Ishikawa (cell line): ENCODE measurements at regions not wholly inside any gene's neighbourhood (a gene's known extent, or its start where the extent isn't known, plus 50 kb on each side); places are given as distances from the start of the nearest gene placed in this dataset.

Source experiments
- CEBPB ChIP-seq: IDR thresholded peaks from 2 replicates; pipeline ENCODE4 v1.6.1; 2012
- FOXM1 ChIP-seq: IDR thresholded peaks from 2 replicates; pipeline ENCODE4 v1.6.1; 2012; ENCODE audit warnings: low read depth, borderline replicate concordance
- MAX ChIP-seq: IDR thresholded peaks from 2 replicates; pipeline ENCODE4 v1.6.1; 2012
- NFIC ChIP-seq: IDR thresholded peaks from 2 replicates; pipeline ENCODE4 v1.6.1; 2012
- RAD21 ChIP-seq: IDR thresholded peaks from 2 replicates; pipeline ENCODE4 v1.6.1; 2012; ENCODE audit warnings: low read depth
- REST ChIP-seq: IDR thresholded peaks from 2 replicates; pipeline ENCODE4 v1.6.1; 2012; ENCODE audit warnings: low read depth, mild to moderate bottlenecking
- YY1 ChIP-seq: IDR thresholded peaks from 2 replicates; pipeline ENCODE4 v1.6.1; 2012; ENCODE audit warnings: low read depth
- ZBTB7A ChIP-seq: IDR thresholded peaks from 2 replicates; pipeline ENCODE4 v1.6.1; 2012; ENCODE audit warnings: low read depth

GRCh38 chr13:85249151-85249550, 550.1 kb downstream of the SLITRK6 start:
- TF ChIP-seq REST (no peak), MAX (no peak), ZBTB7A (no peak), RAD21 (no peak), CEBPB (no peak), NFIC (no peak), YY1 (no peak), FOXM1 (no peak)
